C4-2B (cell line): ENCODE measurements at regions not wholly inside any gene's neighbourhood (a gene's known extent, or its start where the extent isn't known, plus 50 kb on each side); places are given as distances from the start of the nearest gene placed in this dataset.

Experiments
- CTCF ChIP-seq: fragments of 450-650 bp; conservative IDR thresholded peaks from 2 replicates; pipeline ENCODE4 v1.5.1; 2017; ENCODE audit warnings: mild to moderate bottlenecking
- ZFX ChIP-seq: fragments of 450-650 bp; IDR thresholded peaks from 2 replicates; pipeline ENCODE4 v1.6.1; 2017

GRCh38 chr6:5930968-5931367 is 75.8 kb downstream of the NRN1 start:
- no peak for TF ChIP-seq CTCF
- TF ChIP-seq ZFX, result no peak
